Testis (tissue), 2 donors: ENCODE measurements at regions not wholly inside any gene's neighbourhood (a gene's known extent, or its start where the extent isn't known, plus 50 kb on each side); places are given as distances from the start of the nearest gene placed in this dataset.
"Not testable (repeated sequence)": the region's sequence is repeated elsewhere in the genome, so short reads cannot be mapped to it uniquely, and the experiment has no call there.

Experiments
- POLR2A ChIP-seq: fragments of 450-650 bp; IDR thresholded peaks from one replicate; pipeline ENCODE4 v1.6.1; 2017; ENCODE audit warnings: antibody characterized with exemption, mild to moderate bottlenecking, moderate library complexity
- TF ChIP-seq, protein P1 (sequence below), 3 experiments: fragments of 450-650 bp in 2 of 3; fragments of 200-600 bp in 1 of 3; sonication (generic) in 1 of 3; IDR thresholded peaks; one replicate each; pipeline ENCODE4 v1.5.1; 2016 to 2019; ENCODE audit warnings: antibody characterized with exemption in 3 of 3, mild to moderate bottlenecking in 2 of 3, moderate library complexity in 1 of 3

DNA sequence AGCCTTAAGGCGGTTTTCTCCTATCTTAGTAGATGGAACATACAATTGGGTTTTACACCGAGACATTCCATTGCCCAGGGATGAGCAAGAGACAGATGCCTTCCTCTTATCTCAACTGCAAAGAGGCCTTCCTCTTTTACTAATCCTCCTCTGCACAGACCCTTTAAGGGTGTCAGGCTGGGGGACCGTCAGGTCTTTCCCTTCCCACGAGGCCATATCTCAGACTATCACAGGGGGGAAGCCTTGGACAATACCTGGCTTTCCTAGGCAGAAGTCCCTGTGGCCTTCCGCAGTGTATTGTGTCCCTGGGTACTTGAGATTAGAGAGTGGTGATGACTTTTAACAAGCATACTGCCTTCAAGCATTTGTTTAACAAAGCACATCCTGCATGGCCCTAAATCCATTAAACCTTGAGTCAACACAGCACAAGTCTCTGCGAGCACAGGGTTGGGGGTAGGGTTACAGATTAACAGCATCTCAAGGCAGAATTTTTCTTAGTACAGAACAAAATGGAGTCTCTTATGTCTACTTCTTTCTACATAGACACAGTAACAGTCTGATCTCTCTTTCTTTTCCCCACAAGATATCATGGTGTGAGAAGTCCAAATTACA is 874.1 kb downstream of the RAPGEF2 start:
- TF ChIP-seq, protein P1, sequence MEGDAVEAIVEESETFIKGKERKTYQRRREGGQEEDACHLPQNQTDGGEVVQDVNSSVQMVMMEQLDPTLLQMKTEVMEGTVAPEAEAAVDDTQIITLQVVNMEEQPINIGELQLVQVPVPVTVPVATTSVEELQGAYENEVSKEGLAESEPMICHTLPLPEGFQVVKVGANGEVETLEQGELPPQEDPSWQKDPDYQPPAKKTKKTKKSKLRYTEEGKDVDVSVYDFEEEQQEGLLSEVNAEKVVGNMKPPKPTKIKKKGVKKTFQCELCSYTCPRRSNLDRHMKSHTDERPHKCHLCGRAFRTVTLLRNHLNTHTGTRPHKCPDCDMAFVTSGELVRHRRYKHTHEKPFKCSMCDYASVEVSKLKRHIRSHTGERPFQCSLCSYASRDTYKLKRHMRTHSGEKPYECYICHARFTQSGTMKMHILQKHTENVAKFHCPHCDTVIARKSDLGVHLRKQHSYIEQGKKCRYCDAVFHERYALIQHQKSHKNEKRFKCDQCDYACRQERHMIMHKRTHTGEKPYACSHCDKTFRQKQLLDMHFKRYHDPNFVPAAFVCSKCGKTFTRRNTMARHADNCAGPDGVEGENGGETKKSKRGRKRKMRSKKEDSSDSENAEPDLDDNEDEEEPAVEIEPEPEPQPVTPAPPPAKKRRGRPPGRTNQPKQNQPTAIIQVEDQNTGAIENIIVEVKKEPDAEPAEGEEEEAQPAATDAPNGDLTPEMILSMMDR (IDR thresholded peaks at IDR 0.05): not testable (repeated sequence)
- TF ChIP-seq POLR2A: not testable (repeated sequence)
